NCI-H1092 (cell line): ENCODE measurements at regions not wholly inside any gene's neighbourhood (a gene's known extent, or its start where the extent isn't known, plus 50 kb on each side); places are given as distances from the start of the nearest gene placed in this dataset.
A peak's percentile ranks its signal among the peaks of the same experiment; 100 is the strongest.
"Not testable (repeated sequence)": the region's sequence is repeated elsewhere in the genome, so short reads cannot be mapped to it uniquely, and the experiment has no call there.

Experiments
- DNase-seq: peaks from one replicate; lab custom pipeline; 2025; lab: John Stamatoyannopoulos, UW

- no peak for DNase-seq
These were observed 819.3 kb downstream of the FRK start for GRCh38 chr6:115241373-115241772.

GRCh38 chr6:115221198-115221597 is 839.5 kb downstream of the FRK start:
- no peak for DNase-seq

GRCh38 chr6:115220551-115221159 is 840.0 kb downstream of the FRK start:
- no peak for DNase-seq

- DNase-seq = no peak
These were observed 841.0 kb downstream of the FRK start for GRCh38 chr6:115219645-115220044.

- DNase-seq = no peak
These were observed 843.9 kb downstream of the FRK start for GRCh38 chr6:115216835-115217234.

GRCh38 chr6:115214283-115214682 is 846.4 kb downstream of the FRK start:
- no peak for DNase-seq

GRCh38 chr6:115203381-115203780 is 857.3 kb downstream of the FRK start:
- DNase-seq = peak; percentile 6

GRCh38 chr6:115194981-115195638 is 852.3 kb upstream of the HS3ST5 start:
- DNase-seq = peak; percentile 11

GRCh38 chr6:115191989-115192388 is 849.2 kb upstream of the HS3ST5 start:
- DNase-seq = no peak

GRCh38 chr6:115190534-115190933 is 847.7 kb upstream of the HS3ST5 start:
- DNase-seq = no peak

GRCh38 chr6:115175456-115175855 is 832.6 kb upstream of the HS3ST5 start:
- not testable (repeated sequence) for DNase-seq

- DNase-seq = not testable (repeated sequence)
These were observed 823.1 kb upstream of the HS3ST5 start for GRCh38 chr6:115165912-115166311.

GRCh38 chr6:115159733-115160132 is 816.9 kb upstream of the HS3ST5 start:
- no peak for DNase-seq

GRCh38 chr6:115137910-115138309 is 795.1 kb upstream of the HS3ST5 start:
- no peak for DNase-seq

- DNase-seq = no peak
These were observed 791.0 kb upstream of the HS3ST5 start for GRCh38 chr6:115133790-115134189.

GRCh38 chr6:115131709-115132490 is 789.1 kb upstream of the HS3ST5 start:
- no peak for DNase-seq

GRCh38 chr6:115121513-115121912 is 778.7 kb upstream of the HS3ST5 start:
- DNase-seq = not testable (repeated sequence)

GRCh38 chr6:115120391-115120790 is 777.6 kb upstream of the HS3ST5 start:
- DNase-seq = no peak

- DNase-seq = no peak
These were observed 748.6 kb upstream of the HS3ST5 start for GRCh38 chr6:115091461-115091860.

GRCh38 chr6:115078555-115078954 is 735.7 kb upstream of the HS3ST5 start:
- no peak for DNase-seq

GRCh38 chr6:115071962-115072361 is 729.1 kb upstream of the HS3ST5 start:
- DNase-seq = no peak

- no peak for DNase-seq
These were observed 725.0 kb upstream of the HS3ST5 start for GRCh38 chr6:115067690-115068447.
